Renal pelvis (tissue), 1 donor: ENCODE measurements at regions not wholly inside any gene's neighbourhood (a gene's known extent, or its start where the extent isn't known, plus 50 kb on each side); places are given as distances from the start of the nearest gene placed in this dataset.

ENCODE experiments used
- DNase-seq: peaks from one replicate; pipeline ENCODE4 v3.0.0-alpha.2; 2013

GRCh38 chr1:170271430-170272161 lies 125.8 kb downstream of the NTMT2 start:
- no peak for DNase-seq

- no peak for DNase-seq
These were observed 127.8 kb downstream of the NTMT2 start for GRCh38 chr1:170273291-170274130.

GRCh38 chr1:170274131-170274501 lies 128.4 kb downstream of the NTMT2 start:
- no peak for DNase-seq

GRCh38 chr1:170277985-170278384 lies 132.2 kb downstream of the NTMT2 start:
- DNase-seq, result no peak

- DNase-seq, result no peak
These were observed 138.3 kb downstream of the NTMT2 start for GRCh38 chr1:170284016-170284415.

GRCh38 chr1:170284512-170284911 lies 138.8 kb downstream of the NTMT2 start:
- DNase-seq, result no peak

- peak; percentile 17 for DNase-seq
These were observed 139.2 kb downstream of the NTMT2 start for GRCh38 chr1:170284951-170285350.

GRCh38 chr1:170288155-170288554 lies 142.4 kb downstream of the NTMT2 start:
- no peak for DNase-seq

GRCh38 chr1:170290276-170290675 lies 144.5 kb downstream of the NTMT2 start:
- peak; percentile 16 for DNase-seq

GRCh38 chr1:170290991-170291390 lies 145.2 kb downstream of the NTMT2 start:
- DNase-seq, result no peak

- DNase-seq, result no peak
These were observed 145.8 kb downstream of the NTMT2 start for GRCh38 chr1:170291516-170291915.

- no peak for DNase-seq
These were observed 150.5 kb downstream of the NTMT2 start for GRCh38 chr1:170296211-170296610.

- no peak for DNase-seq
These were observed 150.9 kb downstream of the NTMT2 start for GRCh38 chr1:170296642-170297041.

- no peak for DNase-seq
These were observed 155.8 kb downstream of the NTMT2 start for GRCh38 chr1:170301596-170301995.

GRCh38 chr1:170303034-170303433 lies 157.3 kb downstream of the NTMT2 start:
- DNase-seq, result no peak

GRCh38 chr1:170305777-170306512 lies 160.2 kb downstream of the NTMT2 start:
- no peak for DNase-seq

- no peak for DNase-seq
These were observed 160.8 kb downstream of the NTMT2 start for GRCh38 chr1:170306513-170306910.

- no peak for DNase-seq
These were observed 161.2 kb downstream of the NTMT2 start for GRCh38 chr1:170306948-170307347.

GRCh38 chr1:170307426-170307825 lies 161.7 kb downstream of the NTMT2 start:
- DNase-seq, result no peak

GRCh38 chr1:170309389-170310013 lies 163.7 kb downstream of the NTMT2 start:
- peak; percentile 45 for DNase-seq

GRCh38 chr1:170310014-170310405 lies 164.3 kb downstream of the NTMT2 start:
- DNase-seq, result no peak

GRCh38 chr1:170310951-170311350 lies 165.2 kb downstream of the NTMT2 start:
- DNase-seq, result no peak
